ENCODE measurements at regions not wholly inside any gene's neighbourhood (a gene's known extent, or its start where the extent isn't known, plus 50 kb on each side); places are given as distances from the start of the nearest gene placed in this dataset.

- no peak for DNase-seq
Measured at GRCh38 chr6:156647140-156647784, 129.9 kb upstream of the ARID1B start.

DNA sequence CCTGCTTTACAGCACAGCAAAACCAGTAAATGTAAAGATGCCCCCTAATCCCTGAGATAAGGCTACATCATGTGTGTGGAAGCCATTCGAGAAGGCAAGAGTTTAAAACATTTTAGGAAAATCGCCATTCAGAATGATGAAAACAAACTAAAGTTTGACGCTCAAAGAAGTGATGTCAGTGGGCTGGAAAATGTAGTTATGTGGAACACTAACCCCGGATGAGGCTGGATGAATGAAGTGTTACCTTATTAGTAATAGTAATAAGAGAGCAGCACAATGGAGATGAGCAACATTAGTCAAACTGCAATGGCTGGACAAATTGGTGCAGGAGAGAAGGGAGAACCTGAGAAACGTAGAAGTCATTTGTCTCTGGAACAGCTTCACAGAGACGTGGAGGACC lies 130.7 kb upstream of the ARID1B start:
- no peak for DNase-seq

DNA sequence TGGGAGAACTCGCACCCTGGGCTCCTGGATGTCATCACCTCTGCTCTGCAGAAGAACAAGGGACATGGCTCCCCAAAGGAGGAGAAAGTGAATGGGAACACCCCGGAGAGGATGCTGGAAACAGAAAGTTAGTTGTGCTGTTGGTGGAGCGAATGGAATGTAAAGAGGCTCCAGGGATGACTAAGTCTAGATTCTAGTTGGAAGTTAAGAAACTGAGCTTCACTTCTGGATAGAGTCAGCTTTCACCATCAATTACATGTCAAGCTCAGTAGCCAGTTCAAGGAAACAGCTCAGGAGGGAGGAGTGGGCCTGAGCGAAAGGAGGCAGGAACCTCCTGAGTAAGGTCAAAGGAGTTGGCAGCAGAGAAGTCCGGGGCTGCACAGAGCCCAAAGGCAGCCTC lies 132.1 kb upstream of the ARID1B start:
- no peak for DNase-seq

DNA sequence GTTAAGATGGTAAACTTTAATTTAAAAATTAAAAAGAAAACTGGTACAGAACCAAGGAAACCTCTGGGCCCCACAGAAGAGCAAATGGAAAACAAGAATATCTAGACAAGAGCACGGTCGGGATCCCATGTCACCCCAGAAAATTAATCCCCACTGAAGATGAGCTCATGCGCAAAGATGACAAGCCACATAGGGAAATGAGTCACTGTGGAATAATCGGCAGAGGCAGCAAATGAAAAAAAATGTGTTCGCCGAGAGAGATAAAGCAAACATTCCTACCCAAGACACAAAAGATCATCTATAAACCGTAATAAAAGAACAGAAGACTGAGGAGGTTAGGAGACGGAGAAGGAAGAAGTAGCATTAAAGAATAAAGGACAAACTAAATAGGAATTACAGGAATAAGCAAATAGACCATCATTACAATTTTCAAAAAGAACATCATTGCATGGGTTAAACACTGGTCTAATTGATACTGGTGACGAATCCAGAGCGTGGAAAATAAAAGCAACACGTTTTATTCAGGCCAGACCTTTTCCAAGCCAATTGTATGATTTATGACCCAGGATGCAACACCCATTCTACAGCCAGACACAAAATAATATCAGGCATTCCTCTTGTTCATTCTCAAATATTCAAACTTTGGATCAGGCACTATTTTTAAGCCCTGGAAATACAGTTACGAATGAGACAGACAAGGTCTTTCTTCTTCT lies 138.0 kb upstream of the ARID1B start:
- DNase-seq: no peak

- no peak for DNase-seq
Measured at GRCh38 chr6:156638581-156638980, 138.6 kb upstream of the ARID1B start.

- no peak for DNase-seq
Measured at GRCh38 chr6:156634951-156635371, 142.2 kb upstream of the ARID1B start.

- DNase-seq: no peak
Measured at GRCh38 chr6:156634048-156634447, 143.1 kb upstream of the ARID1B start.

DNA sequence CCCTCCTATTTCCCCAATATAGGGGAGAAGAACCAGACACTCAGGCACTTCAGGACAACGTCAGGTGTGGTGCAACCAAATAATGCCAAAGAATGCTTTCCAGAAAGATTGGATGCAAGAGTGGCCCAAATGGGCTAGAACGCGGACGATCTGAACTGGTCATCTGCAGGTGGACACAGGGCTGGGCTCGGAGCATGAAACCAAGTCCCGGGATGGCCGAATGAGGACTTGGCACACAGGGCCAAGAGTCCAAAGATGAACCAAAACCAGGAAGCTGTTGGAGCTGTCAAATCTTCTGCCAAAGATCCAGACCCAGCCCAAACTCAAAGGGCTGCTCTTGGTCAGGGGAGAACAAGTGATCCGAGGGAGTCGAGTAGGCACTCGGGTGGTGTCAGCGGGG lies 143.9 kb upstream of the ARID1B start:
- DNase-seq: no peak

- DNase-seq: no peak
Measured at GRCh38 chr6:156630613-156631302, 146.4 kb upstream of the ARID1B start.

- no peak for DNase-seq
Measured at GRCh38 chr6:156628805-156629204, 148.4 kb upstream of the ARID1B start.

- DNase-seq: no peak
Measured at GRCh38 chr6:156627524-156627923, 149.7 kb upstream of the ARID1B start.

DNA sequence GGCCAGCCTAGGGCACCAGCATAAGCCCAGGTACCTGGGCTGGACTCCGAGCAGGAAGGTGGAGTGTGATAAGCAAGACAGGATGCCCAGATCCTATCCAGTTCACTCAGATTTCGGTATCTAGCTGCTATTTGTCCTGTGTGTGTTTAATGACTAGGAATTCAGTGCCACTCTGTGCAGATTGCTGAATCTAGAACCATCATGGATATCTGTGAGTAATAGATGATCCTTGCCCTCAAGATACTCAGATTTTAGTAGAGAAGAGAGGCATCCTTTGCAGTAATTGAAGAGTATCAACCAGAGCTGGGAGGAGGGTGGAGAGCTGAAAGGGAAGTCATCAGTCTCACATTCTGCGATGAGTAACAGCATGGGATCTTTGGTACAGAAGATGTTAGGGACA lies 155.0 kb upstream of the ARID1B start:
- DNase-seq: no peak

GRCh38 chr6:156620331-156620730 lies 156.8 kb upstream of the ARID1B start:
- no peak for DNase-seq

GRCh38 chr6:156618600-156619205 lies 158.5 kb upstream of the ARID1B start:
- DNase-seq: no peak

- DNase-seq: no peak
Measured at GRCh38 chr6:156617941-156618340, 159.2 kb upstream of the ARID1B start.

DNA sequence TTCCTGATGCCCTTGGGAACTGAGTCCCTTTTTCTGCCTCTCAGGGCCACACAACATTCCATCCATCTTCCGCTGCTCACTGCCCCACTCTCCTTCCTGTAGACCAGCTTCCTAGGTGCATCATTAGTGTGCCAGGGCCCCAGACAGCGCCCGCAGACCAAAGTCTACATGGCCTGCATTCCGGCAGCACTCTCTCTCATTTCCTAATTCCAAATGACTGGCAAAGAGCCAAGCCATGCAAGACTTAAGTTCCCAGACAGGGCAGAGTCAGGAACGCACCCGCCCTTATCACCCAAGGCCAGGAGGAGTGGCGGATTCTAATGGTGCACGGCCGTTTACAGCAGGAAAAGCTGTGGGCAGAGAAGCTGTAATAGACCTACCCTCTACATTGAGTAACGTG lies 159.8 kb upstream of the ARID1B start:
- no peak for DNase-seq

- no peak for DNase-seq
Measured at GRCh38 chr6:156616495-156616894, 160.7 kb upstream of the ARID1B start.

DNA sequence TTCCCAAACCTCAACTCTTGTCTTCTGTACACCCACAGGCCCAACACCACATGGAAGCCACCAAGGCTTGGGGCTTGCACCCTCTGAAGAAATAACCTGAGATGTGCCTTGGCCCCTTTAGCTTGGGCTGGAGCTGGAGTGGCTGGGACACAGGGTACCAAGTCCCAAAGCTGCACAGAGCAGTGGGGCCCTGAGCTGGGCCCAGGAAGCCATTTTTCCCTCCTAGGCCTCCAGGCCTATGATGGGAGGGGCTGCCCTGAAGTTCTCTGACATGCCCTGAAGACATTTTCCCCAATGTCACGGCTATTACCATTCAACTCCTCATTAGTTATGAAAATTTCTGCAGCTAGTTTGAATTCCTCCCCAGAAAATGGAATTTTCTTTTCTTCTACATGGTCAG lies 163.2 kb upstream of the ARID1B start:
- no peak for DNase-seq

DNA sequence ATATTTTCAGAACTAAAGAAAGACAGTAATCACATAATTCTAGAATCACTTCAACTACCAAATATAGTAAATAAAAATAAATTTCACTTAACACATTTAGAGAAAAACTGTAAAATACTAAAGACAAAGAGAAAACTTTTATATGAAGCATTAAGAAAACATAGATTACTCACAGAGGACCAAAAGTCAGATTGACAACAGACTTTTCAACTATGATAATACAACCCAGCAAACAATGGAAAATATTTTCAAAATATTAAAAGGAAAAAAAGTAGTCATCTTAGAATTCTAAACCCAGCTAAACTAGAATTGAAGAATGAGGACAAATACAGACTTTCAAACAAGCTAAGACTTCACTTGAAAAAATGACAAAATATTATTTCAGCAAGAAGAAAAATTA lies 164.8 kb upstream of the ARID1B start:
- DNase-seq: no peak

DNA sequence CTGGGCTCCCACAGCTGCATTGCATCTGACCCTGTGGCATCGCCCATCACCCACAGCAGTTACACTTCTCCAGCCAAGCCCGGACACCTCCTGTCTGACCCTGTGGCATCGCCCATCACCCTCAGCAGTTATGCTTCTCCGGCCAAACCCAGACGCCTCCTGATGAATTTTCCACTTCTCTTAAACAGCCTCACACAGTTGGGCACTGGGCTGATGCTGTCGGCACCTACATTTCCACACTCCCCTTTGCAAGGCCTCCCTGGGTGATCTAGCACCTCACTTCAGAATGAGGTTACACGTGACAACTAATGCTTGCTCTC lies 175.2 kb upstream of the ARID1B start:
- no peak for DNase-seq

- no peak for DNase-seq
Measured at GRCh38 chr6:156601152-156602065, 175.8 kb upstream of the ARID1B start.

- DNase-seq: no peak
Measured at GRCh38 chr6:156600678-156601077, 176.5 kb upstream of the ARID1B start.

Data from GF-D8 (cell line).